GM18505 (cell line): ENCODE measurements at regions not wholly inside any gene's neighbourhood (a gene's known extent, or its start where the extent isn't known, plus 50 kb on each side); places are given as distances from the start of the nearest gene placed in this dataset.

Experiments
- ATAC-seq: cut with Tn5 transposase; IDR thresholded peaks from one replicate; pipeline ENCODE4 v1.9.1; 2021; ENCODE audit not compliant: unreplicated experiment
- POLR2A ChIP-seq: IDR thresholded peaks from 4 replicates; pipeline ENCODE4 v1.6.1; 2011; ENCODE audit warnings: borderline replicate concordance; ENCODE audit not compliant: insufficient read depth, insufficient read length; ENCODE audit errors: extremely low read depth

DNA sequence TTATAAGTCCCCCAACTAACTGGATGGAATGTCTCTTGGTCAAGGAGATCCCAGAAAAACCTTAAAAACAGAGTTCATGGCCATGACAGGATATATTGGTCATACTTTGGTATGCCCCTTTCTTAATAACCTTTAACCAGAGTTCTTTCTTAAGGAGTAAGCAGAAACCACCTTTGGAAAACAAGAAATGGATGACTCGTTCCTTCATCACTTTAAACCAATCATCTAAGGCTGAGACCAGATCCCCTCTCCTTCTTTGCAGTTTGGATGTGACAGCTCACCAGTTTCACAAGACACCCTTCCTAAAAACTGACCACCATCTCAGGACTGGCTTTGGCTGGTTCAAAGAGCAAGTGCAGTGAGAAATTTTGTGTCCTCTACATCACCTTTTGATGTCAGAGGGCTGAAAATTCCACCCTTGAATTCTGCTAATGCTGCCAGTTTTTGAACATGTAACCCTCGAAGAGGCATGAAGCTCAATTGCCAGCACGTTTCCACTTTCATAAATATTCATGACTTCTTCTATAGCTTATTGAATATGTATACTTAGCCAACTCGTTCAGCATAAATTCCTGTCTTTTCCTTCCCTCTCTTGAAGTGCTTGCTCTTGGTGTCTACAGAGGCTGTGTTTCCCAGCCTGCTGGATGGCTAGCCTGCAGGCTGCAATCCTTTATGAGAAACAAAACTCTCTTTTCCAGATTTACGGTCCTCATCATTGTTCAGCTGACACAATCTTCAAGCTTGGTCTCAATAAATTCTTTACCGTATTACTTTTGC lies 1323.5 kb upstream of the TMEFF2 start:
- no peak for ATAC-seq
- no peak for TF ChIP-seq POLR2A

- TF ChIP-seq POLR2A: no peak
- ATAC-seq: no peak
Measured at GRCh38 chr2:193517615-193518014, 1322.9 kb upstream of the TMEFF2 start.

GRCh38 chr2:193506035-193506434 lies 1311.3 kb upstream of the TMEFF2 start:
- no peak for ATAC-seq
- no peak for TF ChIP-seq POLR2A

DNA sequence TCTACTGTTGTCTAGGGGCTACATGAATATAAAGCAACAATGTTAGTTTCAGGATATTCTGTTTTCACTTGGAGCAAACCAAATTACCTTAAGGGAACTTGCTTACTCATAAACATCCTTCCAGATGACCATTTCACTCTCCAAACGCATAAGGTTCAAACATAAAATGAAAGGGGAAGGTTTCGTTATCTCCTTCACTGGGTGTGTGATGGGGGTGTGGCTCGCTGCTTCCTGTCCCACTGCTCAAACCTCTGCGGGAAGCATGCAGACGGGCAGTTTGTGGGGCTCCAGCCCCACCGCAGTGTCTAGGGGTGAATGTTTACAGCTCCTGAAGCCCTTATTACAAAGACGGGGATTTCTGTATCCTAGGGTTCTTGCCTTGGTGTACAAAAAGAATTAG lies 1310.9 kb upstream of the TMEFF2 start:
- no peak for ATAC-seq
- TF ChIP-seq POLR2A: no peak

- no peak for ATAC-seq
Measured at GRCh38 chr2:193502363-193503035, 1307.8 kb upstream of the TMEFF2 start.

GRCh38 chr2:193496786-193497185 lies 1302.1 kb upstream of the TMEFF2 start:
- TF ChIP-seq POLR2A: no peak
- no peak for ATAC-seq

More at GRCh38 chr2:193502363-193503035, 1307.8 kb upstream of the TMEFF2 start:
- TF ChIP-seq POLR2A: no peak

DNA sequence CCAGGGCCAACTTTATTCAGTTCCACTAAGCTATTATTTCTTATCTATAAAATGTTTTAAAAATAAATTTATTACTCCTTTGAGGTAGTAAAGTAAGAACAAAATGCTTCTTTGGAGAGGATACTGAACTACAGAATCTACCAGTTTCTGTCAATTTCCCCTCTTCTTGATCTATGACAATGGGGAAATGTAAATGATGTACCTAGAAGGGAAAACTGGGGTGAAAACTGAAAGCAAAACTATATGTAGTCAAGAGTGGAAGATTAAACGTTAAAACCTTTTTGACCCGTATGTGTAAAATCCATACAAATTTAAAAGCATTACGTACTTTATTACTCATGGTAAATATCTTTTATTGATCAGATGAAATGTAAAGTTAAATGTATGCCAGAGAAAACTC lies 1287.8 kb upstream of the TMEFF2 start:
- ATAC-seq: peak; percentile 60
- no peak for TF ChIP-seq POLR2A

DNA sequence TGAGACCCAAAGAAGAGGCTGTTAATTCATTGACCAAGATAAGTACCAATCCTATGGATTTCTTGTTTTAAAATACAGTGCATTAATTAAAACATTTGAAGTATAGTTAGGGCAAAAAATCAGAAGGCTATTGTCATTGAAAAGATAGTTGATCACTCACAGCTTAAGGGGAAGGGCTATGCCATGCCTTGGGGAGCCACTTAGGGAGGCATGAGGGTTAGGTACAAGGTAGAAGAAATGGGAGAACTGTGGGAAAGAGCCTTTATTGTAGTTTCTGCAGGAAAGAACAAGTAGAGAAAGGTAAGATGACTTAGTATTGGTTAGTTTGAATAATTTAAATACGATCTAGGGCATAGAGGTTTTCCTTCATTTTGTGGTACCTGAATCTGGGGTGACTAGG lies 1285.5 kb upstream of the TMEFF2 start:
- no peak for ATAC-seq
- TF ChIP-seq POLR2A: no peak

GRCh38 chr2:193476171-193476800 lies 1281.6 kb upstream of the TMEFF2 start:
- ATAC-seq: no peak
- TF ChIP-seq POLR2A: no peak

DNA sequence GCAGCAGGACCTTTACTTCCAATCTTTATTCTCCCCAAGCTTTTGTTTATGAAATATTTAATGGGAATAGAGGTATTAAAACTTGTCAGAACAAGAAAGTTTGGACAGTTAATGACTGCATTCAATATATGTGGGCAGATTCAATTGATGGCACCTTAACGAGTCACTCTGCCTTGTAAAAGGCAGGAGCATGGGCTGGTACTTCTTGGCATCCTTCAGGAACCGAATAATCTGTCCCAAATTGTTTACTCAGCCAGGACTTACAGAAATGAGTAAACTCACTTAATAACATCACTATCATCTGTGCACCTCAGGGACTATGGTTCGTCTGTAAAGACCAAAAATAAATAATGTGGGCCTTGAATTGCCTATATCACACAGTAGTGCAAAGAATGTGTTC lies 1280.3 kb upstream of the TMEFF2 start:
- ATAC-seq: no peak
- no peak for TF ChIP-seq POLR2A

DNA sequence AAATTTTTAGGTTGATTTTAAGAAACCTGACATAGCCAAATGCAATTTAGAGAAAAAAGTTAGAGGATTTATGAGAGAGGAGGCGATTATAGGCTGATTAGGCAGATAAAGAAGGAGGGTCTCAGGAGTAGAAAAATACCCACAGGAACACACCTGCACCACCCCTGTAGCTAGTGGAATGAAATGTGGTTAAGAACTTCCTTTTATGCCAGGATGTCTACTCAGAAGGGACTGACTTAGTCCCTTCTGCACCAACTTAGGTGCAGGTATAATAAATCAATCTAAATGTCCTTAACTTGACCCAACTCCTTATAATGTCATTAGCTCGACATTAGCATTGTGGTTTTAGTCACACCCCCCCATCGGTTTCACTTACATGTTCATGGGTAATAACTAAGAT lies 1274.5 kb upstream of the TMEFF2 start:
- no peak for ATAC-seq
- TF ChIP-seq POLR2A: no peak

GRCh38 chr2:193467276-193467987 lies 1272.7 kb upstream of the TMEFF2 start:
- no peak for ATAC-seq
- TF ChIP-seq POLR2A: no peak

GRCh38 chr2:193463011-193463410 lies 1268.3 kb upstream of the TMEFF2 start:
- ATAC-seq: no peak
- TF ChIP-seq POLR2A: no peak

- no peak for ATAC-seq
- TF ChIP-seq POLR2A: no peak
Measured at GRCh38 chr2:193462411-193462810, 1267.7 kb upstream of the TMEFF2 start.

- no peak for ATAC-seq
- no peak for TF ChIP-seq POLR2A
Measured at GRCh38 chr2:193461431-193461934, 1266.8 kb upstream of the TMEFF2 start.
